ENCODE measurements at regions not wholly inside any gene's neighbourhood (a gene's known extent, or its start where the extent isn't known, plus 50 kb on each side); places are given as distances from the start of the nearest gene placed in this dataset.

- TF ChIP-seq CTCF (IDR thresholded peaks at IDR 0.05; ENCODE audit: low read length) (no peak), EZH2 (IDR thresholded peaks at IDR 0.05; ENCODE audit: borderline replicate concordance, low read length) (no peak)
These were observed 74.6 kb upstream of the SPOCK3 start for GRCh38 chr4:167308876-167309275.
